HEK293T (cell line): ENCODE measurements at regions not wholly inside any gene's neighbourhood (a gene's known extent, or its start where the extent isn't known, plus 50 kb on each side); places are given as distances from the start of the nearest gene placed in this dataset.

Experiments used
- ARNT ChIP-seq: fragments of 450-650 bp; IDR thresholded peaks from 2 replicates; pipeline ENCODE4 v1.6.1; 2017; ENCODE audit warnings: mild to moderate bottlenecking
- BHLHE40 ChIP-seq: fragments of 450-650 bp; IDR thresholded peaks from 2 replicates; pipeline ENCODE4 v1.6.1; 2016; ENCODE audit warnings: mild to moderate bottlenecking, moderate library complexity, borderline replicate concordance
- FOXA1 ChIP-seq: fragments of 450-650 bp; IDR thresholded peaks from 2 replicates; pipeline ENCODE4 v1.6.1; 2016; ENCODE audit warnings: mild to moderate bottlenecking
- FOXK2 ChIP-seq: fragments of 450-650 bp; IDR thresholded peaks from 2 replicates; pipeline ENCODE4 v1.6.1; 2016; ENCODE audit warnings: mild to moderate bottlenecking
- NFRKB ChIP-seq: fragments of 450-650 bp; IDR thresholded peaks from 2 replicates; pipeline ENCODE4 v1.6.1; 2016; ENCODE audit warnings: mild to moderate bottlenecking, moderate library complexity
- PKNOX1 ChIP-seq: fragments of 450-650 bp; IDR thresholded peaks from 2 replicates; pipeline ENCODE4 v1.6.1; 2016
- SUZ12 ChIP-seq: fragments of 450-650 bp; IDR thresholded peaks from 2 replicates; pipeline ENCODE4 v1.6.1; 2016; ENCODE audit warnings: mild to moderate bottlenecking

- TF ChIP-seq FOXA1 (no peak), BHLHE40 (no peak), SUZ12 (no peak), NFRKB (no peak), FOXK2 (no peak), ARNT (no peak), PKNOX1 (no peak)
Observed at GRCh38 chr13:70668983-70669382, 560.7 kb upstream of the KLHL1 start.
